ENCODE measurements at regions not wholly inside any gene's neighbourhood (a gene's known extent, or its start where the extent isn't known, plus 50 kb on each side); places are given as distances from the start of the nearest gene placed in this dataset.

DNA sequence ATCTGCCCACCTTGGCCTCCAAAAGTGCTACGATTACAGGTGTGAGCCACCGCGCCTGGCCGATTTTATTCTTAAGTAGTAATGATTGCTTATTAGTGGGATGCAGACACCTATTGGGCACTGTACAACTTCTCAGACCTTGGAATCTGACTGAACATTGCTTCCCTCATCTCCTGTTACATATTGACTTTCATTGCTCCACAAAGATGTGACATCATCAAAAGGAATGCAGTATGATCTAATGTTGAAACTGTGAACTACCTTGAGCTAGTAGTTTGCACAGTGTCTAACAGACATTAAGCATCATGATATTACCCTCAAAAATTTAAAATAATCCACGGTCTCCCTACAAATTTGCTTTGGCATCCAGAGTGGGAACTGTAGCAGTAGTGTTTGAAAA is 109.8 kb upstream of the SIX2 start:
- TF ChIP-seq POLR2AphosphoS5 (IDR thresholded peaks at IDR 0.05; ENCODE audit: low read depth, low read length) = no peak
- TF ChIP-seq POU2F2 (IDR thresholded peaks at IDR 0.05; ENCODE audit: low read depth, low read length) = no peak
